Fibroblast of mammary gland (primary cell): ENCODE measurements at regions not wholly inside any gene's neighbourhood (a gene's known extent, or its start where the extent isn't known, plus 50 kb on each side); places are given as distances from the start of the nearest gene placed in this dataset.
A peak's percentile ranks its signal among the peaks of the same experiment; 100 is the strongest.

Source experiments
- DNase-seq: peaks from one replicate; pipeline ENCODE4 v3.0.0-alpha.2; 2010; ENCODE audit warnings: low read depth
- H3K4me3 ChIP-seq: 2 replicates; pipeline ENCODE4 v1.5.1; 2011; ENCODE audit warnings: low read depth, mild to moderate bottlenecking, low read length, moderate library complexity; ENCODE audit not compliant: control insufficient read depth
- TF ChIP-seq, protein P1 (sequence below): conservative IDR thresholded peaks from 2 replicates; pipeline ENCODE4 v1.5.1; 2011; ENCODE audit warnings: low read depth, low read length, inconsistent platforms; ENCODE audit not compliant: control insufficient read depth, insufficient read depth

DNA sequence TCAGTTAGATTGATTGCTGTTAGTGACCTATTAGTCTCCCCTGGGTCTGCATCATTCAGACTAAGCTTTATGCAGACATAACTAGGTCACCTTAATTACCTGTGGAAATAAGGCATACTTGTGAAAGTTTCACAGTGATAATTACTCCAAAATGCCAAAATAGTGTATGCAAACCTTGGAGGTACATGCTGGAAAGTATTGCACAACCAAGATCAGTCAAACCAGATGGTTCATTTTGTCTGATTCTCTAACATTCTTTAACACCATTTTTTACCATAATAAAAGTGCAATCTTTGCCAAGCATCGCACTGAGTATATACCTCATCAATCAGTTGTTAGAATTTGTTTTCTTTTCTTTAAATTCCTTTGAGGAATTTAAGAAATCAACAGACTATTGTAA, 186.3 kb upstream of the TMEFF2 start:
- TF ChIP-seq, protein P1, sequence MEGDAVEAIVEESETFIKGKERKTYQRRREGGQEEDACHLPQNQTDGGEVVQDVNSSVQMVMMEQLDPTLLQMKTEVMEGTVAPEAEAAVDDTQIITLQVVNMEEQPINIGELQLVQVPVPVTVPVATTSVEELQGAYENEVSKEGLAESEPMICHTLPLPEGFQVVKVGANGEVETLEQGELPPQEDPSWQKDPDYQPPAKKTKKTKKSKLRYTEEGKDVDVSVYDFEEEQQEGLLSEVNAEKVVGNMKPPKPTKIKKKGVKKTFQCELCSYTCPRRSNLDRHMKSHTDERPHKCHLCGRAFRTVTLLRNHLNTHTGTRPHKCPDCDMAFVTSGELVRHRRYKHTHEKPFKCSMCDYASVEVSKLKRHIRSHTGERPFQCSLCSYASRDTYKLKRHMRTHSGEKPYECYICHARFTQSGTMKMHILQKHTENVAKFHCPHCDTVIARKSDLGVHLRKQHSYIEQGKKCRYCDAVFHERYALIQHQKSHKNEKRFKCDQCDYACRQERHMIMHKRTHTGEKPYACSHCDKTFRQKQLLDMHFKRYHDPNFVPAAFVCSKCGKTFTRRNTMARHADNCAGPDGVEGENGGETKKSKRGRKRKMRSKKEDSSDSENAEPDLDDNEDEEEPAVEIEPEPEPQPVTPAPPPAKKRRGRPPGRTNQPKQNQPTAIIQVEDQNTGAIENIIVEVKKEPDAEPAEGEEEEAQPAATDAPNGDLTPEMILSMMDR: no peak
- DNase-seq: no peak
- no peak overlapping the region for H3K4me3 ChIP-seq

DNA sequence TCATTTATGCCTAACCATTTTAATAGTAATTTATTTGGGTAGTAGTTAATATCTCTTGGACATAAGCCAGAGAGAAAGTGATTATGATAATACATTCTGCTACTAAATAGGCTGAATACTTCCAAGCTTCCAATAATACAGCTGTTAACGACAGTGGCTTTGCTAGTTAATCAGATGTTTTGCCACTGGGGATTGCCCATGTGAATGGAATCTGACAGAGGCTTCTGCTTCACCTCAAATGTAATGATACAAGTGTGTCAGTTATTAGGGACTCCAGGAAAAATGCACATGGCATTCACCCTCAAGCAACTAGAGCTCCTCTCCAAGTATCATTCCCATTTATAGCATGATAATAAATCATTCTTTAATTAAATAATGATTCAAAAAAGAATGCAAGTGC, 185.0 kb upstream of the TMEFF2 start:
- TF ChIP-seq, protein P1: no peak
- H3K4me3 ChIP-seq: no peak overlapping the region
- no peak for DNase-seq

DNA sequence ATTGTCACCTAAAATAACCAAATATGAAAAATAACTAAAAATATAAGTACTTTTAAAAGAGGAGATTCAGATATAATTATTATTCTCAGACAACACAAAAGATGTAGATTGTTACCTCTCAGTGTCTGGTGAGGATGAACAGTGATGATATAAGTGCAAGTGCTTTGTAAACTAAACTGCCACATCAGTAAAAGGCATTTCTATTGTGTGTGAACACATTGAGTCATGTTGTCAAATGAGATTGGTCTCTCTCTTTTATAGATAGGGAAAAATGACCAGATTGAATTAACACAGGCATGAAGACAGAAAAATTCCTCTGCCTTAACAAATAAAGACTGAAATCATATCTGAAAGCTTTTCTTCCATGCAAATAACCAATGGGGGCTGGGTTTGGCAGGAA, 182.4 kb upstream of the TMEFF2 start:
- H3K4me3 ChIP-seq: no peak overlapping the region
- DNase-seq: no peak
- TF ChIP-seq, protein P1: no peak

DNA sequence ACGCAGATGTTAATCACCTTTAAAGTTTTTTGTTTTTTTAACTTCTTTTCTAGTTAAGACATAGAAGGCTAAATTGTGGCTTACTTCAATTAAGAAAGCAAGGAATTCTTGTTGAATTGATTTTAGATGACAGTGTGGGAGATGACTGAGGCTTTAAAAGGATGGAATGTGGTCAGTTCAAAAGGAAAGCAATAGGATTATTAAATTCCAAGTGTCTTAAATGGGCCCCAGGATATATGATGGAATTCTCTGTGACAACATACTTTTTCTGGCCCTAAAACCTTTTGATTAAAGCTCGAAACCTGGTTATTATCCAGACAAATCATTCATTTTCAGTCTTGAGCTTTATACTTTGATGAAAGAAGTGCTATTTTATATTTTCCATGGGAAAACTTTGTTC, 179.0 kb upstream of the TMEFF2 start:
- H3K4me3 ChIP-seq: no peak overlapping the region
- TF ChIP-seq, protein P1: no peak
- DNase-seq: no peak

DNA sequence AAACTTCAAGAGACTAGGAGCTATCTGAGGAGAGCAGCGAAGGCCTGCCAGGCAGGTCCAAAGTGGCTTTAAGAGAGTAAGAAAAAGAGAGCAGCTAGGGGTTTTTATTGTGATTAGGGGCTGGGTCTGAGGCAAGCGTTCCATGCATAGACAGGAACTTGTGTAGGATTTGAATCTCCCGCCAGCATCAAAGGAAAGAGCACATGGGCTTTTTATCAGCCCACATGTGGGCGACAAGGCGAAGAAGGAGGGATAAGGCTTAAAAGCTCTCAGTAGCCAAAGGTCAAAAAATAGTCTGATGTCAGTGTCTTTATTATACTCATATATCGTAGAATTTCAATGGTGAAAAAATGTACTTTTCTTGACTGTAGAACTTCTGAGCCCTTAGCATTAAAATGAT, 178.5 kb upstream of the TMEFF2 start:
- DNase-seq: no peak
- TF ChIP-seq, protein P1: no peak
- no peak overlapping the region for H3K4me3 ChIP-seq

DNA sequence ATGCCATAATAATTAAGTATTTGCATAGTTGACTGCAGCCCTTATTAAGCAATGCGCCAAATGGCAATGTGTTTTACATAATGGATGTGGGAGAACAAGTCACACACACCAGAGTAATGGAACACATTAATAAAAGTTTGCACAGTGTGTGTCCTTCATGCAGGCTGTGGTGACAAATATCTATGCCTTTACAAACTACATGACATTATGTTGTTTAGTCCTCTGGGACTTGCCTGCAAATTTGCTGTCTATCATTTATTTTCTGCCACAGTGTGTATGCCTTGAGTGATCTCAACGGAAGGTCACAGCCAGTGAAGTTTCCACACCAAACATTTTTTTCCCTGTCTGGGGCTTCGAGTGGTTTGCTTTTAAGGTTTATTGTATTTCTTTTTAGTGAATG, 175.2 kb upstream of the TMEFF2 start:
- TF ChIP-seq, protein P1: no peak
- DNase-seq: no peak
- no peak overlapping the region for H3K4me3 ChIP-seq

DNA sequence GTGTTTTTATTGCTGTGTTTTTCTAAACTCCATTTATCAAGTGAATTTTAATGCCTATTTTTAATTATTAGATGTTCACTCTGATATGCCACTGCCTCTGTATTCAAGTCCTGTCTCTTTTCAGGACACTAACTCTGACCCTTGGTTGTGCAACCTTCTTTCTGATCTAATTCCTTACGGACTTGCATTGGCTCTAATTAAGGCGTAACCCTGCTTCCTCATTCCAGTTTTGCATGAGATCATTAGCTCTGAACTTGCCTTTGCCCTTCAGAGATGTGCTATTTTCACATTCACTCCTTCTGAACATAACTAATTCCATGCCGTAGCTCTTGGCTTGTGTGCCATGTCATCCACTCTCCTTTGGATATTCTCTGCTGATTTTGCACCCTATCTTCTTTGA, 162.5 kb upstream of the TMEFF2 start:
- TF ChIP-seq, protein P1: no peak
- DNase-seq: peak; percentile 22

More for the DNA sequence above, 162.5 kb upstream of the TMEFF2 start:
- no peak overlapping the region for H3K4me3 ChIP-seq
